GM18867 (cell line): ENCODE measurements at regions not wholly inside any gene's neighbourhood (a gene's known extent, or its start where the extent isn't known, plus 50 kb on each side); places are given as distances from the start of the nearest gene placed in this dataset.

Experiments used
- ATAC-seq: cut with Tn5 transposase; IDR thresholded peaks from one replicate; pipeline ENCODE4 v1.9.1; 2021; ENCODE audit warnings: mild to moderate bottlenecking, moderate library complexity; ENCODE audit not compliant: unreplicated experiment

DNA sequence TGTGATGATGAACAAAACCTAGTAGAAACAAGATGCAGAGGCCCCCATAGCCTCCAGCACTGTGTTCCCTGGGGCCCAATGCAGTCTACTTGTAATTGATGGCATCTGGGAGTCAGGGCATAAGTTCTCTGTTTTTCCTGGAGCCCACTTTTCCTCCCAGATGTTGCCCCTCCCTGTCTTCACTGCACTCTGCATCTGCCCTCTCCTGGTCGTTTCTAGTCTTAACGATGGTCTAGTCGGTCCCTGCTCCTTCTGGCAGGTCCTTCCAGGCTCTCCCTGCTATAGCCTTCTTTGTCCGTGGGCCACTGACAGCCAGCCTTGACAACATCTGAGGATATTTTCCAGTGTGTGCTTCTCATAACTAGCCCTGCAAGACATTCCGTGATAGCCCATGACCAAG is 208.3 kb downstream of the GXYLT1 start:
- no peak for ATAC-seq

DNA sequence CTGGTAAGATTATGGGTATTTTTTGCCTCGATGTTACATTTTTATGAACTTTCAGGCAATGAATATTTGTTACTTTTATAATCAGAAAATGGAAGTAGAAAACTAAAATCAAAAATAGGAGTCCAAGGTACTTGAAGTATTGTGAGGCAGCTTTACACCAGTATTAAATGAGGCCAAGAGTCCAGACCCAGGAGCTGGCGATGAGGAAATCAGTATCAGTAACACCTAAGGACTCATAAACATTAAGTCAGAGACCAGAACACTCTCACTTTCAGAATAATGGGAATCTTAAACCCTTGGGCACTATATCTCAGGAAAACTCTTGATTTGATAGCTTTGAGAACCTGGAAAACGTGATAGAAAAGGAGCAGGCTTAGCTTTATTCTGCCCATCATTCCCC is 208.8 kb downstream of the GXYLT1 start:
- no peak for ATAC-seq

DNA sequence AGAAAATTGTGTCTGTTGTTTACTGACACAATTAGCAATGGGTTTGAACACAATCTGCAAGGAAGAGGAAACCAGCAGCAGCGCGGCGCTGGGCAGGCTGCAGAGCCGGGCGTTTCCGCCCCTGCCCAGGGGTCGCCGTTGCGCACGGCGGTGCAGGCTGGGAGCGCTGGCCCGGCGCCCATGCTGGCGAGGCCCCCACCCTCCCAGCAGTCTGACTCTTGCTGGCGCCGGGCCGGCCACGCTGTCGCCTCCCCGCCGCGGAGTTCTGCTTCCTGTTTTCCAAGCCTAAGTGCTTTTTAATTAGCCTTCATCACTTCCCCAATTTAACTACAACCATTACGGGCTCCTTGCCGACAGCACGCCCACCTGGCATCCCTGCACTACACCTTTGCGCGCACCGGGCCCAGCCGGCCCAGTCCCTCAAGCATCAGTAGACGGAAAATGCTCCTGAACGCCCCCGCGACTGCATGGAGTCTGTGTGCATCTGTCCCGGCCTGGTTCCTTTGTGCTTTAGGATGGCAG is 212.1 kb downstream of the GXYLT1 start:
- ATAC-seq, result peak; percentile 39

DNA sequence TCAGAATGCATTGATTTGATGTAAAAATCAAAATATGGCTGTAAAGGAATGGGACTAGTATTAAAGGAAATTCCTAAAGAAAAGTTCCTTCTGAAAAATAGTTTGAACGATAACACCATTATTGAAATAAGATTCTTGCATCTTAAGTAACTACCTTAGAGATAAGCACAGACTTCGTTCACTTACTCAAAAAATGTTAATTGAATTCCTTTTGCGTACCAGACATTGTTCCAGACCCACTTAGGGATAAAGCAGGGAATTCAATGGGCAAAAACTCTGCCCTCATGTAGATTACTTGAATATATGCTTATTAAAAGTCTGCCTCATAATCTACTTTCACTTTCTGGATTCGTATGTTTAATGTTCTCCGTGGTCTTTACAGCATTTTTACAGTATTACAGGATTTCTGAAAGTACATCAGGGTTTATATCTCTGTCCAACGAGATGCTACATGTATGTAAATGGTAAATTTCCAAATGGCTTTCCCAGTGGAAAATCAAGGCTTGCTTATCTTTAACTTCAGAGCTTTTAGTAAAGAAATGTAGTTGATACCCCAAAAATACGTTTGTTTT is 213.7 kb downstream of the GXYLT1 start:
- ATAC-seq, result no peak

DNA sequence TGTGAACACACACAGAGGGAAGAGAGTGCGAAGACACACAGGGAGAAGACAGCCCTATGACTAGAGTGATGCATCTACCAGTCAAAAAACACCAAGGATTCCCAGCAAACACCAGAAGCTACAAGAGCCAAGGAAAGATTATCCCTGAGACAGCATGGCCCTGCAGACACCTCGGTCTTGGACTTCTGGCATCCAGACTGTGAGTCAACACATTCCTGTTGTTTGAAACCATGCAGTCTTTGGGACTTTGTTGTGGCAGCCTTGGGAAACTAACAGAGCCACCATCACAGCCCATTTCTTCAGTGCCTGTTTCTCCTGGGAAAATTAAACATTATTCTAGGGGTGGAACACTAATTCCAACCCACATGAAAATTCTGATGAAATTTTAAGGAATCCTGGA is 220.6 kb downstream of the GXYLT1 start:
- no peak for ATAC-seq

DNA sequence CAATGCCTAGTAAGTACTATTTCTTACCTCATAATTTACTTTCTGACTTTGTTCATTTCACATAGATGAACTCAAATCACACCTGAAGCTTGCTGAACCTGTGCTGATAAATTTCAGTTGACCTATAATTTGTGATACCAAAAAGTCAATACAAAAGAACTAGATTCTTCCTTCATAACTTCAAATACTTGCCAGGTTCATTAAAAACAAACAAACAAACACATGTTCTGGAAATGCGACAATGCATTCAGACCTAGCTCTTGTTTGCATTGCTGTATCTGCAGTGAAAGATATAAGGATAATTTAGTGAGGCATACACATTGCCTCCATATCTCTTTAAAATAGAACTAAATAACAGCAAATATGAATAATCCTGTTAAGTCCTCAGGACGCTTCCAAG is 221.3 kb downstream of the GXYLT1 start:
- ATAC-seq, result no peak

DNA sequence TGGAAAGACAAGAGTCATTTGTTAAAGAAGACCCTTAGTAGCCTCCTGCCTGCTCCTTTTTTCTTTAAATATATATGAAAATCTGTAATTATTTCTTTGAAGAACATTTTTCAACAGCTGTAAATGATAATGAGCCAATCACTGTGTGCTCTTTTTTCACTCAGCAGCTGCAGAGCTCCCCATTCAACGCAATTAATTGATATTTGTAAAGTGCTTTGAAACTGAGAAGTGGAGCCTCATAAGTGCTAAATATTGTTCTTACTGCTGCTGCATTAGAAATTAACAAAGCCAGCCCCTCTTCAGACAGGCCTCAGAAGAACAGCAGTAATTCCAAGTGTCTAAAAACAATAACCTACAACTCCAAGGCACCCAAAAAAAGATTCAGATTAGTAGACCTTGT is 224.3 kb downstream of the GXYLT1 start:
- ATAC-seq, result no peak

DNA sequence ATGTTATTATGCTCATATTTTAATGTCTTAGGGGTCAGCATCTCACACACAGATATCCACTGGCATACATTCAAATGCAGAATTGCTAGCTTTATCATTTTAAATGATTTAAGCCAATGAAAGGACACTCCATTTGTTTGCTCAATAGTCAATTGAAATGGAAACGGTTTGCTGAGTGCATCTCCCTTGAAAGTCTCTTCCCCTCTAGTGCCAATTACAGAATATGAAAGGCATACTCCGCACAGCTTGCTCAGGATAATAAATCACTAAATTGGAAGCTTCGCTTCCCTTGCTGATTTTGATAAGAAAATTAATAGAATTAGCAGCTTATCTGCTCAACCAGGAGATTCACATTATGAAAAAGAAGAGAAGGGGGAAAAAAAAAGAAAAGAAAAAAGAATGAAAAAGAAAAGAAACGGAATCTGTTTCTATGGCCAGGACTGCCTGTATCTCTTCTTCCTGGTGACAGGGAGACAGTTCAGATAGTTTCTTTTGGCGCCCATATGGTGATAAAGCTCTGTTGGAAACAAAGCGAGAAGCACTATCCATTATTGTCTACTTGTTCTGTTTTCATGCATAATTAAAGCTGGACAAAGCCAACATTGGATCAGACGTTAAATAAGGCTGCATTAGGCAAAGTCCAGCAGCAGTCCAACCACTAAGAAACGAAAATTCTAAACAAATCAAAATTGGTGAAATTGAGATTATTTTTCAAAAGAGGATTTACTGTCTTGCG is 225.0 kb downstream of the GXYLT1 start:
- ATAC-seq, result no peak

DNA sequence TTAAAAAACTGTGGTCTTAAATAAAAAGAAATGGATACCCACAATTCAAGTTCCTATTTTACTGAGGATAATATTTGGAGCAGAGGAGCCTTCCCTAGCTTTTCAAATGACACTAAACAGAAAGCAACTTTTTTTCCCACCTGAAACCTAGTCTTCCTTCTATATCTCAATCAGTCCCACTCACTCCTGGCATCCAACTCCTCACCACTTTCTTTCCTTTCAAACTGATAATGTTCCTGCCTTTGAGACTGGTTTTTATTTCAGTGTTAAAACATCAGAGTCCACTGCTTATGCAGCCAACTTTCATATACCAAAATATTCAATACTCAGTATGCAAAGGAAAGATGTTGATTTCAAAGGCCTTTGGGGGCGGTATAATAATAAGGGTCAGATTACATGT is 225.6 kb downstream of the GXYLT1 start:
- no peak for ATAC-seq

DNA sequence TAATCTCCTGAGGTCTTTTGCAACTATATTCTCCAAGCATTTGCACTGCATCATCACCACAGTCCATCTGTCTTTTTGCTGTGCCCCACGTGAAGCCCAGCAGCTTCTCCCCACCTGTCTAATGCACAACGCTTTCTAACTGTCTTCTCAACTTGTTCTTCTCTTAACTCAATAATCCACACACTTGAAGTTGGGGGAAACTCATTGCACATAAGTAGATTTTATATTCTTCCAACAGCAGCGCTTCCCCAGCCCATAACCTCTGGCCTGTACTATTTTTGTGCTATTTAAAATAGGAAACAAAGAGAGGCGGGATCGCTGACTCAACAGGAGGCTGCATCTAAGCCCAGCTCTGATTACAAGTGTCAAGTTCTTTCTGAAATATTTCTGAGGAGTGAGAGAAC is 226.7 kb downstream of the GXYLT1 start:
- ATAC-seq, result no peak

DNA sequence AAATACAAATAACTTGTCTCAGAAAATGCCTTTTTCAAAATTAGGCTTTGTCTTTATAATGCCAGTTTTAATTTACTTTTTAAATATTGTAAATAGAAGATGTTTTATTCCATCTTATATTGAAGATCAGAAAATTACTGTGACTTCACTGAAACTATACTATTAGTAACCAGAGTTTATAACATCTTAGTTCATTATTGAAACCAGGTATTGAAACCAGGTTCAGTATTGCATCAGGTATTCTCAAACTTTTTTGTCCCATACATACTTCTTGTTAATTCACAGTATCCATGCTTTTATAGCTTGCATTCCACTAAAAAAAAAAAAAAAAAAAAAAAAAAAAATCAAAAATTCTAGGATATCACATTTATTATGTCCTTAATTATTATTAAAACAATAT is 227.5 kb downstream of the GXYLT1 start:
- ATAC-seq, result peak; percentile 67

DNA sequence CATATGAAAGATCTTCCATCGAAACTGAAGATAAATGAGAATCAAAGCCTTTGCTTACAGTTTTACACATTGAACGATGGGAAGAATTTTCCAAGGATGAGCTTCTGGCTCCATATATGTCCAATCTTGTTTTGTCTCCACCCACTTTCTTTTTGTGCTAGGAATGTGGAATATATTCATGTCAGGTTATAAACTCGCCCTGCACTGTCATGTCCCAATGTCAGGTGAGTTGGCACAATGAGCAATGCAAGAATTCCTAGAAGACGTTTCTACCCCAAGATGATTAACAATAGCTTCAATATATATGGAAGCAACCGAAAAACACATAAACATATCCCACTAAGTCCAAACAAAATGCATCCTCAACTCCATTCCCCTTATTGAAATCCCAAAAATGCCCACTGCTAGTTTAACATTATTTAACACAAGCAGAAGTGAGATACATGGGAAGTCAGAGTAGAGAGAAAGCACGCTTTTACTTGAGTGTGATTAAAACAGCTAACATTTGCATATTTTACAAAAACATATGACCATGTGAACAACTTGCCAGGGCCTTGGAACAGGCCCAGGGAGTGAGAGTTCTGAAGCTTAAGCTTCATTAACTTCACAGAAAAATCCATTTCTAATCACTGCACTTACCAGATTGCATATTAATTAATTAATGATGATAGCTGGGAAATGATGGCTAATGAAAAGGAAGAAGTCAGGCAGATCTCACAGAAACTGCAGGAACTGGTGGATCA is 233.9 kb downstream of the GXYLT1 start:
- peak; percentile 57 for ATAC-seq

DNA sequence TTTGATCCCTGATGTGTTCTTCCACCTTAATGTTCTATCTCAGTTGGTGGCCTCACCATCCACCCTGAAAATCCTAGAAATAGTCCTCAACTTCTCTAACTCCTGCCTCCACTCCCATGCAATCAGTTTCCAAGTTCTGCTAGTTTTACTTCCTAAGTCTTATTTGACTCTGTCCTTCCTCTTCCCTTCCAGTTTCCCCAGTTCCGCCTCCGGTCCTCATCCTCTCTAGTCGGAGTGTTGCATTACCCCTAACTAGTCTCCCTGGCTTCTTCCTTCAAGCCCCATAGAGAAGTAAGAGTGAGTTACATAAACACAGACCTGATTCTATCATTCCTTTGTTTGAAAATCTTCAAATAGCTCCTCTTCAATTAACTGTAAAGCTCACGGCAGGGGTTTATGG is 236.5 kb downstream of the GXYLT1 start:
- ATAC-seq, result no peak

DNA sequence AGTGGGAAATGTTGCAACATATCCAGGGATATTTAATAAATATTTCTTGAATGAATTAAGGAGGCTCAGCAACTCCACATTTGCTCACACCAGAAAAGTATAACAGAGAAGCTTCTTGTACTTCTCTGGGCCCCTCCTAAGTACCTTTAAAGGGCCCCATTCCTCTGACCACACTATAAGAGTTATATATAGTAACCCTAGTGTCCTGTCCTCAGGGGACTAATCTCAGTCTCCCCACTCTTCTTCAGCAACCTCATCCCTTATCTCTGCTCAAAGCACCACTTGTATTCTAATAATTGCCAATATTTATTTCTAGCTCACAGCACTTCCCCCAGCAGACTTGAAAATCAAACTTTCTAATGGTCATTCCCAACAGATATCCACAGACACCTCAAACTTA is 237.1 kb downstream of the GXYLT1 start:
- ATAC-seq, result no peak

DNA sequence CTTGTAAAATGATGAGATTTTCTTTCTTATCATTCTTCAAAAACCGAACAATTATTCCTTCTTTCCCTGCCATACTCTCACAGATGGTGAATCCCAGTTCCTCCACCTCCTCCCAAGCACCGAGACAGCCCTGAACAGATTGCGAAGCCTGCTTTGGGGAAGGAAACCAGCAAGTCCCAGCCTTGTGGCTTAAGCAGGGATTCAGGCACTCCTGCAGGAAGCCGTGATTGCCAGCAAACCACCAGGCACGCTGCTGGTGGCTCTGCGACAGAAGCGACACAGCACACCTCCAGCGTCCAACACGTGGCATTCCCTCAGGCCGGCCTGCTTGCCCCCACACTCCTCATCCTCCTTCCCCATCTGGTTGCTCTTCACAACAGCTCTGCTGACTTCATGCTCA is 237.7 kb downstream of the GXYLT1 start:
- ATAC-seq, result no peak

DNA sequence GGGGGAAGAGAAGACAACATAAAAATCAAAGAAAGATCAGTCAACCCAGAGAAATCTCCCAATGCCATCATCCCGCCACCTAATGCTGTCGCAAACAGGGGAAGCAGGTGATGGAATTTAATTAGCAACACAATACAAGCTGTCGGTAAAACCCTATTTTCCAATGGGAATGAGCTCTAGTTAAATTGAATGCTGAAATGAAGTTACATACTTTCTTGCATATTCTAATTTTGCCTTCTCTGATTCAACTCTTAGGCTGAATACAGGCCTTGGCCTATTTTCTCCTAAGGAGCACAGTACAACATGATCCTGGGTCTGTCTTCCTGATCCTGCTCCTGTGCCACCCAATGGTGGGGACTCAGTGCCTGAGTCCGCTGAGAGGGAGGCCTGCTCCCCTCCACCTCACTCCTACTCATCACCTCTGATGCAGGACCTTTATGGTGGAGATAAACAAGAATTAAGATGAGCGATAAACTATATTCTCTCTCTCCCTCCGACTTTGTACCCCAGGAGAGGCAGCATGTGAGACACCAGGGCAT is 238.8 kb downstream of the GXYLT1 start:
- no peak for ATAC-seq

DNA sequence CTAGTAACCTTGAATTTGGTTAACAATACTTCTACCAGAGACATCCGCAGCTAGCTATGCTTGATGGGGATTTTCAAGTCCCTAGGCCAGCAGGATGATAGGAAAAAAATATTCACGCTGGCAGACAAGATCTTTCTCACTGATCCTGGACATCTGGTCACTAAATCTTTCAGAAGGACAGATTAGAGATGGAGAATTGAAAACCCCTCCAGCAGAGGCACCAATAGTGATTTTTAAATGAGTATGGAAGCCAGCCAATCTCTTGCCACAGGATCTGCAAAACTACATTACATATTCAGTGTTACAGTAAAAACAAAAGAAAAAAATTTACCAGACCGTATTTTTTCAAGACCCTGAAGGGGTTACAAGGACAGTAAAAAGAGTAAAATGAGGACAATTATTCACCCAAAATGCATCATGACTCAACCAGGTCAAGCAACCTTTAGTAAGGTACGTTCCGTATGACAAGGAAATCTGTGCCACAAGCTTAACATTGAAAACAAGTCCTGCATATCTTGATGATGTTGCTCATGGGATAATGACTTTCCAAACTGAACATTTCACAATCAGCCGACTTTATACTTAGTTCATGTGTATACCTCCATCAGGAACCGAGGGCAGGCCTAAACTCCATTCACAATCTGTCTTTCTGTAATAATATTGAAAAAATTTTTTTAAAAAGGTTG is 239.5 kb downstream of the GXYLT1 start:
- no peak for ATAC-seq

DNA sequence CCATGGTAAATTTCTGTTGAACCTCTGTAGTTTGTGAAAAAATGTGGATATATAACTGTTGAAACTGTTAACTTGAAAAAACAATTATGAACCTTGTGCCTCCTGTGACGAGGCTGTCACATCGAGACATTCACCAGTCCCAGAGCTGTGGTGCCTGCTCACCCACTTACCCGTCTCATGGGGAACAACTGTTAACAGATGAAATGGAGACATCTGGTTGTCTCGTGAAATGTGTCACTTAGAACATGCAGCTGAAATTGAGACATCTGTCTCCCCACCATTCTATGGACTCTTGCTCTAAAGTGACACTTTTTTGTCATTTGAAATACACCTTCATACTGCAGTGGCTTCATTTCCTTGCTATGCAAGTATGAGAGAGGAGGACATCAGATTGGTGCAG is 240.6 kb downstream of the GXYLT1 start:
- ATAC-seq, result no peak

DNA sequence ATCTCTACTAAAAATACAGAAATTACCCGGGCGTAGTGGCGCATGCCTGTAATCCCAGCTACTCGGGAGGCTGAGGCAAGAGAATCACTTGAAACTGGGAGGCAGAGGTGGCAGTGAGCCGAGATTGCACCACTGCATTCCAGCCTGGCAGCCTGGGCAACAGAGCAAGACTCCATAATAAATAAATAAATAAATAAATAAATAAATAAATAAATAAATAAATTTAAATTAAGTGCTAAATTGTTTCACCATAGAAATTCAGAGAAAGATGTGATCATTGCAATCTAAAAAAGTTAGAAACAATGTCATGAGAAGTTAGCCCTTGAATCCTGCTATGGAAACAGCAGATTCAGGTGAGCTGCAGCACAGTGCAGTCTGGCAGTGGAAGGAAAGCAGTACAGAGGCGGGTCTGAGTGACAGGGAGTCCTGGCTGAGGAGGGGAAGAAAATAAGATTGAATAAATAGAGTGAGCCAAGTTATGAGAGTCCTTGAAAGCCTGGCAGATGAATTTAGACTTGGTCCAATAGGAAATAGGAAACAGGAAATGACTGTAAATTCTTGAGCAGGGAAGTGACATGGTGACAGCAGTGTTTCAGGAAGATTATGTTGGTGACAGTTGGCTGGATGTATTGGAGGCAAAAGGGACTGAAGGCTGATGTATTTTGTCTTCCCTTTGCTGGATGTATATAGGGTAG is 241.5 kb downstream of the GXYLT1 start:
- no peak for ATAC-seq

DNA sequence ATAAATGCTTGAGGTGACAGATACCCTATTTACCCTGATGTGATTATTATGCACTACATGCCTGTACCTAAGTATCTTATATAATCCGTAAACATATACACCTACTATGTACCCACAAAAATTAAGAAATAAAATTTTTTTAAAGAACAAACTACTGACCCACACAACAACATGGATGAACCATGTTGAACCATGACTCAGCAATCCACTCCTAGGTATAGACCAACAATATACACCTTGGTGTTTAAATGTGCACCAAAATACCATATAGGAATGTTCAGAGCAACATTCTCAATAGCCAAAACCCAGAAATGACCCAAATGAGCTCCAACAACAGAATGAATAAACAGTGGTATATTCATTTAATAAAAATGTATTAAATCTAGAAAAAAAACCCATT is 245.1 kb downstream of the GXYLT1 start:
- ATAC-seq, result no peak

DNA sequence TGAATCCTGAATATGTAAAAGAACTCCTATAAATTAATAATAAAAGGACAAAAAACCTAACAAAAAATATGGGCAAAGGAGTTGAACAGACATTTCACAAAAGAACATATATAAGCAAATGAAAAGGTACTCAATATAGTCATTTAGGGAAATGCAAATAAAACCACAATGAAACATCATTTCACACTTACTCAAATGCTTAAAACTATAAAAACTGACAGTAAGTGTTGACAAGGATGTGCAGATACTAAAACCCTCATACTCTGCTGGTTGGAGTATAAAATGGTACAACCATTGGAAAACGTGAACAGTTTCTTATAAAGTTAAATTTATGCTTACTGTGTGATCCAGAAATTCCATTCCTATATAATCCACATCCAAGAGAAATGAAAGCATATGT is 247.1 kb downstream of the GXYLT1 start:
- peak; percentile 74 for ATAC-seq
